H9 (cell line): ENCODE measurements at regions not wholly inside any gene's neighbourhood (a gene's known extent, or its start where the extent isn't known, plus 50 kb on each side); places are given as distances from the start of the nearest gene placed in this dataset.

ENCODE experiments used
- DNase-seq: peaks from one replicate; pipeline ENCODE4 v3.0.0-alpha.2; 2017
- H2AFZ ChIP-seq: one replicate; pipeline ENCODE4 v1.6.1; 2013; ENCODE audit warnings: mild to moderate bottlenecking, low read length, control low read depth, moderate library complexity
- H2AK5ac ChIP-seq: 2 replicates; pipeline ENCODE4 v1.6.1; 2013; ENCODE audit warnings: low read length, control low read depth, mixed read lengths; ENCODE audit not compliant: insufficient read length
- H2BK120ac ChIP-seq: one replicate; pipeline ENCODE4 v1.6.1; 2013; ENCODE audit warnings: low read depth, mild to moderate bottlenecking, low read length, control low read depth, inconsistent platforms; ENCODE audit not compliant: poor library complexity, severe bottlenecking
- H2BK12ac ChIP-seq: 2 replicates; pipeline ENCODE4 v1.6.1; 2013; ENCODE audit warnings: low read length, control low read depth, mixed read lengths, low read depth; ENCODE audit not compliant: insufficient read length
- H2BK15ac ChIP-seq: 2 replicates; pipeline ENCODE4 v1.6.1; 2013; ENCODE audit warnings: low read depth, low read length, control low read depth
- H2BK20ac ChIP-seq: one replicate; pipeline ENCODE4 v1.6.1; 2013; ENCODE audit warnings: low read depth, mild to moderate bottlenecking, low read length, control low read depth, inconsistent platforms; ENCODE audit not compliant: poor library complexity, severe bottlenecking
- H2BK5ac ChIP-seq: 2 replicates; pipeline ENCODE4 v1.6.1; 2013; ENCODE audit warnings: low read length, control low read depth, mixed read lengths; ENCODE audit not compliant: insufficient read length
- H3K14ac ChIP-seq: 2 replicates; pipeline ENCODE4 v1.6.1; 2013; ENCODE audit warnings: low read length, control low read depth; ENCODE audit not compliant: insufficient read depth
- H3K18ac ChIP-seq: 2 replicates; pipeline ENCODE4 v1.6.1; 2013; ENCODE audit warnings: low read depth, mild to moderate bottlenecking, mixed read lengths, low read length, control low read depth; ENCODE audit not compliant: insufficient read length
- H3K23ac ChIP-seq: 2 replicates; pipeline ENCODE4 v1.6.1; 2013; ENCODE audit warnings: low read length, control low read depth, mixed read lengths, low read depth; ENCODE audit not compliant: insufficient read length
- H3K23me2 ChIP-seq: 2 replicates; pipeline ENCODE4 v1.6.1; 2013; ENCODE audit warnings: low read depth, mild to moderate bottlenecking, mixed read lengths, low read length, control low read depth; ENCODE audit not compliant: insufficient read length, poor library complexity, severe bottlenecking
- H3K27ac ChIP-seq: 2 replicates; pipeline ENCODE4 v1.5.1; 2013; ENCODE audit warnings: low read length, control low read depth, mixed read lengths, low read depth; ENCODE audit not compliant: insufficient read length
- H3K27me3 ChIP-seq: 2 replicates; pipeline ENCODE4 v1.6.1; 2013; ENCODE audit warnings: low read length, control low read depth, inconsistent platforms; ENCODE audit not compliant: insufficient read depth
- H3K4ac ChIP-seq: 2 replicates; pipeline ENCODE4 v1.6.1; 2013; ENCODE audit warnings: low read depth, mild to moderate bottlenecking, control low read depth, inconsistent platforms, low read length, moderate library complexity
- H3K4me1 ChIP-seq: 2 replicates; pipeline ENCODE4 v1.6.1; 2013; ENCODE audit warnings: low read length, control low read depth, inconsistent platforms; ENCODE audit not compliant: insufficient read depth
- H3K4me2 ChIP-seq: 2 replicates; pipeline ENCODE4 v1.6.1; 2013; ENCODE audit warnings: low read length, control low read depth, mixed read lengths; ENCODE audit not compliant: insufficient read length, insufficient read depth
- H3K56ac ChIP-seq: 2 replicates; pipeline ENCODE4 v1.6.1; 2013; ENCODE audit warnings: low read depth, mild to moderate bottlenecking, mixed read lengths, low read length, control low read depth; ENCODE audit not compliant: insufficient read length
- H3K79me1 ChIP-seq: 2 replicates; pipeline ENCODE4 v1.6.1; 2013; ENCODE audit warnings: low read depth, mild to moderate bottlenecking, moderate library complexity, low read length, control low read depth, inconsistent platforms; ENCODE audit not compliant: insufficient read depth, poor library complexity, severe bottlenecking
- H3K79me2 ChIP-seq: 2 replicates; pipeline ENCODE4 v1.6.1; 2013; ENCODE audit warnings: low read length, control low read depth, inconsistent platforms; ENCODE audit not compliant: insufficient read depth
- H3K9ac ChIP-seq: 2 replicates; pipeline ENCODE4 v1.6.1; 2013; ENCODE audit warnings: low read length, control low read depth, mixed read lengths; ENCODE audit not compliant: insufficient read length; ENCODE audit errors: extremely low read depth
- H3K9me3 ChIP-seq: one replicate; pipeline ENCODE4 v1.6.1; 2013; ENCODE audit warnings: low read depth, low read length, inconsistent platforms; ENCODE audit not compliant: control insufficient read depth
- H3T11ph ChIP-seq: one replicate; pipeline ENCODE4 v1.6.1; 2013; ENCODE audit warnings: mild to moderate bottlenecking, low read length, control low read depth, inconsistent platforms
- H4K20me1 ChIP-seq: one replicate; pipeline ENCODE4 v1.6.1; 2013; ENCODE audit not compliant: control insufficient read depth, insufficient read length, insufficient read depth
- H4K5ac ChIP-seq: 2 replicates; pipeline ENCODE4 v1.6.1; 2013; ENCODE audit warnings: low read depth, mild to moderate bottlenecking, mixed read lengths, low read length, control low read depth; ENCODE audit not compliant: insufficient read length
- H4K8ac ChIP-seq: replicated peaks from 2 replicates; pipeline ENCODE4 v1.6.1; 2013; ENCODE audit warnings: low read length, control low read depth, mixed read lengths, low read depth; ENCODE audit not compliant: insufficient read length
- H4K91ac ChIP-seq: 2 replicates; pipeline ENCODE4 v1.6.1; 2013; ENCODE audit warnings: low read depth, mild to moderate bottlenecking, moderate library complexity, mixed read lengths, low read length, control low read depth; ENCODE audit not compliant: insufficient read length
- H3K27ac Mint-ChIP-seq, 3 experiments: 2 replicates in 2 of 3; 3 replicates in 1 of 3; pipeline ENCODE4 v1.8.0; 2020 to 2021; ENCODE audit warnings: mixed read lengths in 3 of 3, mild to moderate bottlenecking in 1 of 3, moderate library complexity in 1 of 3
- H3K27me3 Mint-ChIP-seq: 2 replicates; pipeline ENCODE4 v1.8.0; 2021; ENCODE audit warnings: low read depth, mild to moderate bottlenecking, moderate library complexity, mixed read lengths
- H3K36me3 Mint-ChIP-seq, 3 experiments: 2 replicates in 2 of 3; 3 replicates in 1 of 3; pipeline ENCODE4 v1.8.0; 2020 to 2021; ENCODE audit warnings: low read depth in 3 of 3, mixed read lengths in 3 of 3; ENCODE audit not compliant: insufficient read depth in 1 of 3
- H3K4me1 Mint-ChIP-seq, 2 experiments: 2 replicates each; pipeline ENCODE4 v1.8.0; 2020; ENCODE audit warnings: mixed read lengths in 2 of 2
- H3K4me3 Mint-ChIP-seq, 2 experiments: 2 replicates in 1 of 2; 3 replicates in 1 of 2; pipeline ENCODE4 v1.8.0; 2020 to 2021; ENCODE audit warnings: mild to moderate bottlenecking in 2 of 2, mixed read lengths in 2 of 2, moderate library complexity in 1 of 2
- H3K9me3 Mint-ChIP-seq, 2 experiments: 2 replicates in 1 of 2; 3 replicates in 1 of 2; pipeline ENCODE4 v1.8.0; 2020; ENCODE audit warnings: mild to moderate bottlenecking in 2 of 2, mixed read lengths in 2 of 2, moderate library complexity in 1 of 2
- CTCF ChIP-seq: fragments of 200-600 bp; sonication (generic); conservative IDR thresholded peaks from 3 replicates; pipeline ENCODE4 v1.8.0; 2021; ENCODE audit warnings: antibody characterized with exemption, mild to moderate bottlenecking
- WGBS: extraction: QIAGEN DNeasy Blood & Tissue Kit; methylation state at CpG from one replicate; pipeline ENCODE4 v1.1.7; 2013; ENCODE audit warnings: missing lambda C conversion rate, low lambda C conversion rate, mixed read lengths; ENCODE audit not compliant: insufficient read length; ENCODE audit errors: extremely low coverage; 5-methylcytosine and 5-hydroxymethylcytosine counted together

- peaks cover 28 to 46% of the 10 kb centered on the region in 2 experiments for H3K4me1 Mint-ChIP-seq
Measured at GRCh38 chr9:129463994-129464393, 156.9 kb downstream of the C9orf50 start.

More at GRCh38 chr9:129463994-129464393, 156.9 kb downstream of the C9orf50 start:
- Histone ChIP-seq H3K4me2 (no peak overlapping the region), H2BK15ac (no peak overlapping the region), H3K4ac (no peak overlapping the region), H4K91ac (no peak overlapping the region), H2AK5ac (no peak overlapping the region), H3K23ac (no peak overlapping the region), H3K14ac (no peak overlapping the region), H3K4me1 (no peaks in the 10 kb centered on the region; the same call in 1 of the 2 replicates), H3K79me1 (no peaks in the 10 kb centered on the region), H3K18ac (no peak overlapping the region), H2AFZ (no peak overlapping the region), H4K20me1 (no peaks in the 10 kb centered on the region), H3K27ac (no peak overlapping the region), H2BK12ac (no peak overlapping the region), H2BK120ac (no peak overlapping the region), H3K79me2 (no peaks in the 10 kb centered on the region), H4K5ac (no peak overlapping the region), H3K27me3 (no peaks in the 10 kb centered on the region; the same call in 1 of the 2 replicates), H3K56ac (no peak overlapping the region), H4K8ac (no peak overlapping the region), H3K23me2 (peaks cover 14% of the 10 kb centered on the region), H2BK20ac (no peak overlapping the region), H3T11ph (no peak overlapping the region), H3K9ac (no peak overlapping the region), H2BK5ac (no peak overlapping the region), H3K9me3 (no peaks in the 10 kb centered on the region)
- H3K9me3 Mint-ChIP-seq, result peaks cover 0 to 4% of the 10 kb centered on the region in 2 experiments; a peak in 1 of 5 replicates
- peaks cover 21% of the 10 kb centered on the region for H3K27me3 Mint-ChIP-seq
- H3K27ac Mint-ChIP-seq, result no peak overlapping the region
- no peak for DNase-seq
- H3K4me3 Mint-ChIP-seq, result no peak overlapping the region
- WGBS, result no CpG with 5 or more reads among the region's 5 CpGs
- H3K36me3 Mint-ChIP-seq, result no peaks in the 10 kb centered on the region
- TF ChIP-seq CTCF, result no peak
